ENCODE measurements at regions not wholly inside any gene's neighbourhood (a gene's known extent, or its start where the extent isn't known, plus 50 kb on each side); places are given as distances from the start of the nearest gene placed in this dataset.

- H4K20me1 ChIP-seq (ENCODE audit: insufficient read depth, low read length): no peaks in the 10 kb centered on the region
- no peak for DNase-seq (ENCODE audit: low spot score)
- no peaks in the 10 kb centered on the region for H3K9me3 ChIP-seq (ENCODE audit: low read length)
- no peak overlapping the region for H2AFZ ChIP-seq (ENCODE audit: low read length)
- H3K36me3 ChIP-seq (ENCODE audit: insufficient read depth, low read length): no peaks in the 10 kb centered on the region
- no peak overlapping the region for H3K27ac ChIP-seq (ENCODE audit: low read depth, low read length, poor library complexity, severe bottlenecking)
- no peak overlapping the region for H3K4me3 ChIP-seq (ENCODE audit: low read depth, low read length, poor library complexity, severe bottlenecking)
- TF ChIP-seq CTCF (conservative IDR thresholded peaks at IDR 0.05; ENCODE audit: low read length): no peak
- TF ChIP-seq EZH2phosphoT487 (IDR thresholded peaks at IDR 0.05; ENCODE audit: borderline replicate concordance, low read depth, low read length): no peak
- POLR2A ChIA-PET: no interaction called here
- H3K79me2 ChIP-seq (ENCODE audit: insufficient read depth, low read depth, low read length): no peaks in the 10 kb centered on the region
- no peak overlapping the region for H3K4me2 ChIP-seq (ENCODE audit: low read length)
- no peaks in the 10 kb centered on the region for H3K9me2 ChIP-seq (ENCODE audit: insufficient read depth, low read length)
- intact Hi-C loops (cut with micrococcal nuclease; ENCODE audit: unreplicated experiment): no loop called here
- H3K4me1 ChIP-seq (ENCODE audit: insufficient read depth, low read length, poor library complexity, severe bottlenecking): no peaks in the 10 kb centered on the region
- CTCF ChIA-PET (ENCODE audit: unreplicated experiment): no interaction called here
- no TSS peak for BruUV-seq (replicated peaks)
Observed at GRCh38 chr11:34809191-34810106, 106.7 kb downstream of the APIP start.

GRCh38 chr11:34806875-34807274 lies 109.3 kb downstream of the APIP start:
- ChIA-PET CTCF (ENCODE audit: unreplicated experiment) (no interaction called here), POLR2A (no interaction called here)
- H3K79me2 ChIP-seq (ENCODE audit: insufficient read depth, low read depth, low read length): no peaks in the 10 kb centered on the region
- intact Hi-C loops (cut with micrococcal nuclease; ENCODE audit: unreplicated experiment): no loop called here
- no peaks in the 10 kb centered on the region for H3K9me2 ChIP-seq (ENCODE audit: insufficient read depth, low read length)
- H3K4me2 ChIP-seq (ENCODE audit: low read length): no peak overlapping the region
- TF ChIP-seq CTCF (conservative IDR thresholded peaks at IDR 0.05; ENCODE audit: low read length) (no peak), EZH2phosphoT487 (IDR thresholded peaks at IDR 0.05; ENCODE audit: borderline replicate concordance, low read depth, low read length) (no peak)
- H3K9me3 ChIP-seq (ENCODE audit: low read length): no peaks in the 10 kb centered on the region
- H4K20me1 ChIP-seq (ENCODE audit: insufficient read depth, low read length): no peaks in the 10 kb centered on the region
- H3K27ac ChIP-seq (ENCODE audit: low read depth, low read length, poor library complexity, severe bottlenecking): no peak overlapping the region
- no peaks in the 10 kb centered on the region for H3K36me3 ChIP-seq (ENCODE audit: insufficient read depth, low read length)
- H3K4me1 ChIP-seq (ENCODE audit: insufficient read depth, low read length, poor library complexity, severe bottlenecking): no peaks in the 10 kb centered on the region
- BruUV-seq (replicated peaks): no TSS peak
- no peak overlapping the region for H2AFZ ChIP-seq (ENCODE audit: low read length)
- DNase-seq (ENCODE audit: low spot score): no peak
- H3K4me3 ChIP-seq (ENCODE audit: low read depth, low read length, poor library complexity, severe bottlenecking): no peak overlapping the region

- TF ChIP-seq EZH2phosphoT487 (IDR thresholded peaks at IDR 0.05; ENCODE audit: borderline replicate concordance, low read depth, low read length): no peak
- Histone ChIP-seq H3K9me3 (ENCODE audit: low read length) (no peaks in the 10 kb centered on the region), H3K4me3 (ENCODE audit: low read depth, low read length, poor library complexity, severe bottlenecking) (no peak overlapping the region), H3K4me1 (ENCODE audit: insufficient read depth, low read length, poor library complexity, severe bottlenecking) (no peaks in the 10 kb centered on the region), H3K4me2 (ENCODE audit: low read length) (no peak overlapping the region), H3K27ac (ENCODE audit: low read depth, low read length, poor library complexity, severe bottlenecking) (no peak overlapping the region), H4K20me1 (ENCODE audit: insufficient read depth, low read length) (no peaks in the 10 kb centered on the region), H3K79me2 (ENCODE audit: insufficient read depth, low read depth, low read length) (no peaks in the 10 kb centered on the region), H2AFZ (ENCODE audit: low read length) (no peak overlapping the region), H3K9me2 (ENCODE audit: insufficient read depth, low read length) (no peaks in the 10 kb centered on the region), H3K36me3 (ENCODE audit: insufficient read depth, low read length) (no peaks in the 10 kb centered on the region)
- POLR2A ChIA-PET: no interaction called here
- intact Hi-C loops (cut with micrococcal nuclease; ENCODE audit: unreplicated experiment): no loop called here
- no TSS peak for BruUV-seq (replicated peaks)
- CTCF ChIA-PET (ENCODE audit: unreplicated experiment): no interaction called here
- DNase-seq (ENCODE audit: low spot score): no peak
Observed at GRCh38 chr11:34805937-34806336, 110.2 kb downstream of the APIP start.

Measured in OCI-LY7 (cell line).